Glutamatergic neuron (in vitro differentiated cells): ENCODE measurements at regions not wholly inside any gene's neighbourhood (a gene's known extent, or its start where the extent isn't known, plus 50 kb on each side); places are given as distances from the start of the nearest gene placed in this dataset.

Experiments
- DNase-seq: peaks from one replicate; pipeline ENCODE4 v3.0.0; 2022
- H3K27ac Mint-ChIP-seq: one replicate; pipeline ENCODE4 v1.8.0; 2020; ENCODE audit warnings: mild to moderate bottlenecking, mixed read lengths, inconsistent platforms; ENCODE audit not compliant: unreplicated experiment
- H3K27me3 Mint-ChIP-seq: one replicate; pipeline ENCODE4 v1.8.0; 2020; ENCODE audit warnings: mild to moderate bottlenecking, moderate library complexity, mixed read lengths, inconsistent platforms; ENCODE audit not compliant: unreplicated experiment
- H3K36me3 Mint-ChIP-seq: one replicate; pipeline ENCODE4 v1.8.0; 2020; ENCODE audit warnings: mild to moderate bottlenecking, mixed read lengths, inconsistent platforms; ENCODE audit not compliant: unreplicated experiment
- H3K4me1 Mint-ChIP-seq: one replicate; pipeline ENCODE4 v1.8.0; 2020; ENCODE audit warnings: mild to moderate bottlenecking, low read depth, mixed read lengths, inconsistent platforms; ENCODE audit not compliant: unreplicated experiment
- H3K4me3 Mint-ChIP-seq: one replicate; pipeline ENCODE4 v1.8.0; 2020; ENCODE audit warnings: mild to moderate bottlenecking, mixed read lengths, inconsistent platforms; ENCODE audit not compliant: unreplicated experiment
- H3K9me3 Mint-ChIP-seq: one replicate; pipeline ENCODE4 v1.8.0; 2020; ENCODE audit warnings: mild to moderate bottlenecking, moderate library complexity, mixed read lengths, inconsistent platforms; ENCODE audit not compliant: unreplicated experiment
- CTCF ChIP-seq: fragments of 200-600 bp; sonication (generic); IDR thresholded peaks from one replicate; pipeline ENCODE4 v1.5.0; 2021; ENCODE audit not compliant: partially characterized antibody, unreplicated experiment

GRCh38 chr1:170226767-170227166 lies 81.0 kb downstream of the NTMT2 start:
- no peaks in the 10 kb centered on the region for H3K36me3 Mint-ChIP-seq
- H3K27me3 Mint-ChIP-seq = no peaks in the 10 kb centered on the region
- no peak for TF ChIP-seq CTCF
- no peaks in the 10 kb centered on the region for H3K4me1 Mint-ChIP-seq
- H3K9me3 Mint-ChIP-seq = no peaks in the 10 kb centered on the region
- no peak overlapping the region for H3K27ac Mint-ChIP-seq
- H3K4me3 Mint-ChIP-seq = no peak overlapping the region
- no peak for DNase-seq

GRCh38 chr1:170230323-170230722 lies 84.6 kb downstream of the NTMT2 start:
- H3K27ac Mint-ChIP-seq = no peak overlapping the region
- H3K4me3 Mint-ChIP-seq = no peak overlapping the region
- H3K27me3 Mint-ChIP-seq = no peaks in the 10 kb centered on the region
- H3K4me1 Mint-ChIP-seq = no peaks in the 10 kb centered on the region
- no peaks in the 10 kb centered on the region for H3K9me3 Mint-ChIP-seq
- no peaks in the 10 kb centered on the region for H3K36me3 Mint-ChIP-seq
- DNase-seq = no peak
- no peak for TF ChIP-seq CTCF

GRCh38 chr1:170231662-170232061 lies 85.9 kb downstream of the NTMT2 start:
- no peak for TF ChIP-seq CTCF
- Mint-ChIP-seq H3K4me1 (no peaks in the 10 kb centered on the region), H3K27me3 (no peaks in the 10 kb centered on the region), H3K36me3 (no peaks in the 10 kb centered on the region), H3K27ac (no peak overlapping the region), H3K9me3 (no peaks in the 10 kb centered on the region), H3K4me3 (no peak overlapping the region)
- no peak for DNase-seq

GRCh38 chr1:170238704-170239391 lies 93.1 kb downstream of the NTMT2 start:
- H3K4me3 Mint-ChIP-seq = no peak overlapping the region
- H3K9me3 Mint-ChIP-seq = no peaks in the 10 kb centered on the region
- no peaks in the 10 kb centered on the region for H3K4me1 Mint-ChIP-seq
- H3K36me3 Mint-ChIP-seq = no peaks in the 10 kb centered on the region
- no peak overlapping the region for H3K27ac Mint-ChIP-seq
- no peak for DNase-seq
- no peak for TF ChIP-seq CTCF
- no peaks in the 10 kb centered on the region for H3K27me3 Mint-ChIP-seq

GRCh38 chr1:170239445-170239844 lies 93.7 kb downstream of the NTMT2 start:
- Mint-ChIP-seq H3K4me3 (no peak overlapping the region), H3K9me3 (no peaks in the 10 kb centered on the region), H3K4me1 (no peaks in the 10 kb centered on the region), H3K27me3 (no peaks in the 10 kb centered on the region), H3K36me3 (no peaks in the 10 kb centered on the region), H3K27ac (no peak overlapping the region)
- TF ChIP-seq CTCF = no peak
- no peak for DNase-seq
